NCI-H345 (cell line): ENCODE measurements at regions not wholly inside any gene's neighbourhood (a gene's known extent, or its start where the extent isn't known, plus 50 kb on each side); places are given as distances from the start of the nearest gene placed in this dataset.

ENCODE experiments used
- DNase-seq: peaks from one replicate; lab custom pipeline; 2025; lab: John Stamatoyannopoulos, UW

- no peak for DNase-seq
Observed at GRCh38 chr10:83250396-83250795, 888.9 kb upstream of the GHITM start.

DNA sequence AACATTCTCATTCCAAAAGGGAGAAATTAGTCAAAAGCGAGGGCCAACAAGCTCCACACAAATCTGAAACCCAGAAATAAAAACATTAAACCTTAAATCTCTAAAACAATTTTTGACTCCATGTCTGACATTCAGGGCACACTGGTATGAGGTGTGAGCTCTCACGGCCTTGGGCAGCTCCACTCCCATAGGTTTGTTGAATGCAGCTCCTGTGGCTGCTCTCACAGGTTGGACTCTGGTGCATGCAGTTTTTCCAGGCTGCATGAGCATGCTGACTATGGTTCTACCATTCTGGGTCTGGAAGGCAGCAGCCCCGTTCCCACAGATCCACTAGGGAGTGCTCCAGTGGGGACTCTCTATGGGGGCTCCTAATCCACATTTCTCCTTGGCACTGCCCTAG lies 887.1 kb upstream of the GHITM start:
- DNase-seq: no peak

DNA sequence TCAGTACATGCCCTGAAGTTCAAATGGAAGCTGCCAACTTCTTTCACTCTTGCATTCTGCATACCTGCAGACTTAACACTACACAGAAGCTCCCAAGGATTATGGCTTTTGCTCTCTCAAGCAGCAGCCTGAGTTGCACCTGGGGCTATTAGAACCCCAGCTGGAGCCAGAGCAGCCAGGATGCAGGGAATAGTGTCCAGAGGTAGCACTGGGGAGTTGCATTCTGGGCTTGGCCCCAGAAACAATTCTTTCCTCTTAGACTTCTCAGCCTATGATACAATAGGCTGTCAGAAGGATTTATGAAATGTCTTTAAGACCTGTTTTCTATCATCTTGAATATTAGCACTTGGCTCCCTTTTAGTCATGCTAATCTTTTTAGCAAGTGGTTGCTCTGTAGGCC lies 886.7 kb upstream of the GHITM start:
- no peak for DNase-seq

DNA sequence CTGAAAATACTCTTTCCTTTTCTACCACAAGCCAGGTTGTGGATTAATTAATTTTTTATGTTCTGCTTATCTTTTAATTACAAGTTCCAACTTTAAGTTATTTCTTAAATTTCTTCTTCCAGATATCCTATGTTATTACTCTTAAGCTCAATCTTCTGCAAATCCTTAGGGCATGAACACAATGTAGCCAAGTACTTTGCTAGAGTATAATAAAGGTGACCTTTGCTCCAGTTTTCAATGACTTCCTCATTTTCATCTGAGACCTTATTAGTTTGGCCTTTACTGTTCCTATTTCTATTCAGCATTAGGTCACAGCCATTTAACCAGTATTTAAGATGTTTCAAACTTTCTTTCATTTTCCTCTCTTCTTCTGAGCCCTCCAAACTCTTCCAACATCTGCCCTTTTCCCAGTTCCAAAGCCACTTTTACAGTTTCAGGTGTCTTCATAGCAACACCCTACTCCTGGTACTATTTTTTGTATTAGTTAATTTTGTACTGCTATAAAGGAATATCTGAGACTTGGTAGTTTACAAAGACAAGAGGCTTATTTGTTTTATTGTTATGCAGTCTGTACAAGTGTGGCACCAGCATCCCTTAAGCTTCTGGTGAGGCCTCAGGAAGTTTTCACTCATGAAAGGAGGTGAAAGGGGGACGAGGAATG lies 886.2 kb upstream of the GHITM start:
- DNase-seq: no peak

- DNase-seq: no peak
Observed at GRCh38 chr10:83254698-83255097, 884.6 kb upstream of the GHITM start.

- DNase-seq: no peak
Observed at GRCh38 chr10:83262434-83262833, 876.9 kb upstream of the GHITM start.

GRCh38 chr10:83272666-83273434 lies 866.5 kb upstream of the GHITM start:
- DNase-seq: no peak

- DNase-seq: peak; percentile 65
Observed at GRCh38 chr10:83274088-83274487, 865.2 kb upstream of the GHITM start.

DNA sequence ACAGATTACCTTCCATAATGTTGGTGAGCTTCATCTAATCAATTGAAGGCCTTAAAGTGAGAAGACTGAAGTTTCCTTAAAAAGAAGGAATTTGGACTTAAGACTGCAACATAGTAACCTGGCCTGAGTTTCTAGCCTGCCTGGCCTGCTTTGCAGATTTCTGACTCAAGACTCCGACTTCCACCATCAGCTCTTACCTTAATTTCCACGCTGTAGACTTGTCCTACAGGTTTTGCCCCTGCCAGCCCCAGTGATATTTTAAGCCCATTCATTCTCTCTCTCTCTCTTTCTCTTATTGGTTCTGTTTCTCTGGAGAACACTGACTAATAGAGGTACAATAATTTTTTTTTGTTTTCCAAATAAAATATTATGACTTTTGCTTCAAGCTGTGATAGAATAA lies 862.3 kb upstream of the GHITM start:
- no peak for DNase-seq

GRCh38 chr10:83283151-83283550 lies 856.2 kb upstream of the GHITM start:
- no peak for DNase-seq

- DNase-seq: no peak
Observed at GRCh38 chr10:83287374-83287773, 851.9 kb upstream of the GHITM start.

DNA sequence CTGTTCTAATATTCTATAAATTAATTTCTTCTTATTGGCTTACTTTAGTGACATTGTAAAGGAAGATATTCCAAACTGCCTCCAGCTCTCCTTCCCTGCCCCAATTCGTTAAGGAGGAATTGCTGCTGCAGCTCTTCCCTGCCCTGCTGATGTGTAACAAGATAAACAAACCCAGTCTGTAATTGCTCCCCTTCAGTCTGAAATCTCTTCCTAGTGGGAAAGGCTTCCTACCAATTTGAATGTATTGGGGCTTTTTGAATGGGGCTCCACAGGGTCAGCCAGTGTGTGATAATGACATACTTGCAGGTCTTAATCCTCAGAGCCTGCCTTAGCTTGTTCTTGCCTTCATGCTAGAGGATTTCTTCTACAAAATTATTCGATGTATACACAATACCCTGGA lies 849.9 kb upstream of the GHITM start:
- no peak for DNase-seq

DNA sequence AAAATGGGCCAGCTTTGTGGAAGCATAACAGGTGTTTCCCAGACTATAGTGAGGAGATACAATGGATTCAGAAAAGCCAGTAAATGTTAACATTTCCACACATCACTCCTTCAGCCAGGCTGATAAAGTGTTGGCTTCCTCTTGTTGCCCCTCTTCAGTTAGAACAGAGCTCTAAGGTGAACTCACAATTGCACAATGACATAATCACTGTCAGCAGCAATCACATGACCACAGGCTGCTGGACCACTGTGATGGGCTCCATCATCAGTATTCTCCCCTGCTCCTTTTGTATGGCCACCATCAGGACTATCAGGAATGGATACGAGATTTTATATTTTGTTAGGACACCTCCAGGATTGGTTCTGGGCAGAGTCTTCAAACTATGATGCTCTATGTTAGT lies 849.4 kb upstream of the GHITM start:
- no peak for DNase-seq

DNA sequence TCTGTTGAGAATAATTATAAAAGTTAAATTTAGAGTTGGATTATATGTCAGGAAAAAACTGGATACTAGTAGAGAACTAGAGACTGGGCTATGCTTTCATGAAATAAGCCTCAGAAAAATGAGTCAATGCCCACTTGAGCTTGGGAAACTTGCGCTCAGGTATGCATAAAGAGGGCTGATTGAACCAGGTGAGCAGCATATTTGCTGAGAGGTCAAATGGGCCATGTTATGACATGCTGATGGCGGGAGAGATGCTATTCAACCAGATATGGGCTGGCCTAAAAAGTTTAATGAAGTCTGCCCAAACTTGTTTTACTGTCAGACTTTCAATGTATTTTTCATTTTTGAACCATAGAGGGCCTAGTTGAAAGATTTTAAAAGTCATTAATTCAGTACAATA lies 837.6 kb upstream of the GHITM start:
- no peak for DNase-seq

DNA sequence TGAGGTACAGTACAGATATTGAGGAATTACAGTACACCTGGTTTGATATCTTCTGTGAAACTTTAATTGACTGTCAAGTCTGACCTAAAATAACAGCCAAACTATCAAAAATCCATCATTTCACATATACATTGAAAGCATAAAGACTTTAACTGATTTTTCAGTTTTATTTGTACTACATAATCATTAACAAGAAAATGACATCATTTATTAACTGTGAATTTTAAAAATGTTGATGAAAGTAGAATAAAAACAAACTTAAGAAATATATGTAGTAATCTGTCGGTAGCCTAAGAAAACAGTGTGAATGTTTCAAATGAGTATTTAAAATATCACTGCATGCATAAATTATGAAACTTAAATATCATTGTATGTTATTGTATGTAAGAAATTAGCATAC lies 836.7 kb upstream of the GHITM start:
- no peak for DNase-seq

DNA sequence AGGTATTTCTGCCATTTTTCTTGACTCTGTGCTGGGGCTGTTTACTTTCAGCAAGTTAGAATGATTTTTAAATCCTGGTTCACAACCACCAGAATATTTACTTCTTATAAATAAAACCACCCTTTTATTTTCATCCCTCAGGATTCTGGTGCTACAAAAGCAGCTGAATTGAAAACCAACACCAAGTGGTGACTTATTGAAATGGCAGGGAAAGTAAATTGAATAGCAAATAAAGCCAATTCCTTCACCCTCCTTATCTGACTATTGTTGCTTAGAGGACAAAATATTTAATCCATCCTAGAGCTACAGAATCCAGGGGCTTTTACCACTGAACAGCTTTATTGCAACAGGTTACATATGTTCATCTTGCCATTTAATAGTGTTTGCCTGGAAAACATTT lies 828.6 kb upstream of the GHITM start:
- DNase-seq: no peak

DNA sequence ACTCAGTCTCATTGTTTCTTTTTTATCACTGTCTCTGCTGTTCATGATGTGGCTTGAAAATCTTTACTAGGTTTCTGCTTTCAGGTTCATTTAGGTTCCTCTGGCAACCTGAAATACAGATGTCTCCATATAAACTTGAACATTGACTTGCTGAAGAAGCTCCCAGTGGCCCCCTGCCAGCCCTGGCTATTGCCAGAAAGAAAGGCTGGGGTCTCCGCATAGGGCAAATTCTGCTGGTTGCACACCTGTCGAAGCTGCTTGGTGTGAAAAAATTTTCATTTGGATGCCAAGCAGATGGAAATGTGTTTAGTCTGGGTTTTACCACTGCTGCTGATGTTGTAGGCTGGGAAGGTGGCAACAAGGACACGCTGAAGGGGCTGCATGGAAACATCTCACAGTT lies 826.7 kb upstream of the GHITM start:
- DNase-seq: no peak

GRCh38 chr10:83332690-83333089 lies 806.6 kb upstream of the GHITM start:
- DNase-seq: no peak

GRCh38 chr10:83333566-83333965 lies 805.7 kb upstream of the GHITM start:
- no peak for DNase-seq

DNA sequence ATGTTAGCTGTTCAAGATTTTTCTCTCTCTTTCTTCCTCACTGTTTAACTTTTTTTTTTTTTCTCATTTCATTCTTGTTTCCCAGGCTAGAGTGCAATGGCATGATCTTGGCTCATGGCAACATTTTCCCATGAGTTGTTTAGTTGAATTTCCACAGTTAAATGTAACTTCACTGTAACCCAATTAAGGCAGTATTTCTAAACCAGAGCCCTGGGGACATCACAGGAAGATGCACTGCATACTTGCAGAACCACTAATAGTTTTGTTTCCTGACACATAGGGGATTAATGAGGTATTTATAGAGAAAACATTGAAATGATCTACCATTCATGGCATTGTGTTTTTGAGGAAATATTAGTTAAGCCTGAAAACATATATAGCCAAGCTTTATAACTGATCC lies 795.6 kb upstream of the GHITM start:
- DNase-seq: no peak

DNA sequence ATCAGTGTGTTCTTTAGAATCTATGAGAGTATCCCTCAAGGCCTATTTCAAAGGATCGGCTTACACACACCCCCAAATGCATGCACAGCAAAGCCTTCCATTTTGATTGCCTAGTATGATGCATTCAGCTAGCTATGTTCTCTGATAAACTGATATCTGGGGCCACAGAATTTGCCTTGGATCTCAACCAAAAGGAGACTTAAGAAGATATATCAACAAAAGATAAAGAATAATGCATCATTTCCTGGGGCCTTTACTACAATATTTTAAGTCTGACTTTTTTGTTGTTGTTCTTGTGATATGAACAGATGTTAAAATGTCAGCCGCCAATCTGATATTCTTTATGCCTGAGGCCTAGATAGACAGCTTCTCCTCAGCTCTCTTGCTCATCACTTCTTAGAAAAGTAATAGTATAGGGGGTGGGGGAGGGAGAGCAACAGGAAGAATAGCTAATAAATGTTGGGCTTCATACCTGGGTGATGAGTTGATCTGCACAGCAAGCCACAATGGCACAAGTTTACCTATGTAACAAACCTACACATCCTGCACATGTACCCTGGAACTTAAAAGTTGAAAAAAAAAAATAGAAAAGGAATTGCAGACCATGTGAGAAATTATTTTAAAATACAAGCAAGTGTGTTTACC lies 792.9 kb upstream of the GHITM start:
- no peak for DNase-seq

DNA sequence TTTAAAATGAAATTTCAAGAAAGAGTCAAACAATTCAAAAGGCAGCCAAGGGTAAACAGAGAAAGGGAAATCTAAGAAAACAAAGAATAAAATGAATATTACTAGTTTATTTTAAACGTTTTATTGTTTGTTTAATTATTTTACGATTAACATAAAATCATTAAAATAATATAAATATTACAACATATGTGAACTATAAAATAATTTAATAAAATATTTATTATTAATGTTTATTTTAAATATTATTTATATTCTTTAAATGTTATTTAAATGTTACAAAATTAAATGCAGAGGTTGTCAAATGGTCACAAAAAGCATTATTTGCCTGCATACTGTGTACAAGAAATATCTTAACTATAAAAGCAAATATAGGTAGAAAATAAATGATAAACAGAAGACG lies 786.7 kb upstream of the GHITM start:
- DNase-seq: no peak

- no peak for DNase-seq
Observed at GRCh38 chr10:83354456-83354855, 784.9 kb upstream of the GHITM start.
